ENCODE measurements at regions not wholly inside any gene's neighbourhood (a gene's known extent, or its start where the extent isn't known, plus 50 kb on each side); places are given as distances from the start of the nearest gene placed in this dataset.

GRCh38 chr13:112007191-112007590 is 59.8 kb upstream of the SOX1 start:
- H3K27me3 ChIP-seq (ENCODE audit: control insufficient read depth in 4 of 4, insufficient read depth in 4 of 4, low read length in 3 of 4): no peaks in the 10 kb centered on the region
- no peaks in the 10 kb centered on the region for H3K36me3 ChIP-seq (ENCODE audit: control insufficient read depth in 4 of 4, insufficient read depth in 3 of 4, low read depth in 1 of 4, low read length in 3 of 4)
- no peak for TF ChIP-seq YY1 (IDR thresholded peaks at IDR 0.05)
- no peak for TF ChIP-seq TAF1 (conservative IDR thresholded peaks at IDR 0.05)
- TF ChIP-seq REST (IDR thresholded peaks at IDR 0.05): no peak
- no peak for TF ChIP-seq HNF4G (IDR thresholded peaks at IDR 0.05)
- H3K4me3 ChIP-seq (ENCODE audit: low read depth in 1 of 3, low read length in 3 of 3): no peak overlapping the region
- H3K4me1 ChIP-seq (ENCODE audit: control insufficient read depth in 4 of 4, insufficient read depth in 4 of 4, low read length in 3 of 4): no peaks in the 10 kb centered on the region
- 84% methylated on average over 9 of the region's 9 CpGs for WGBS
- H3K9ac ChIP-seq (ENCODE audit: low read depth in 1 of 2, low read length in 2 of 2): no peak overlapping the region
- DNase-seq (ENCODE audit: low spot score): no peak
- H3K9me3 ChIP-seq (ENCODE audit: control insufficient read depth in 4 of 4, low read length in 3 of 4): peaks cover 0 to 1% (median 0%) of the 10 kb centered on the region in 4 donors
- H3K27ac ChIP-seq (ENCODE audit: low read depth in 1 of 2, low read length in 2 of 2): no peak overlapping the region

- DNase-seq (ENCODE audit: low spot score): no peak
- no peak overlapping the region for H3K27ac ChIP-seq (ENCODE audit: low read depth in 1 of 2, low read length in 2 of 2)
- H3K27me3 ChIP-seq (ENCODE audit: control insufficient read depth in 4 of 4, insufficient read depth in 4 of 4, low read length in 3 of 4): no peaks in the 10 kb centered on the region
- H3K36me3 ChIP-seq (ENCODE audit: control insufficient read depth in 4 of 4, insufficient read depth in 3 of 4, low read depth in 1 of 4, low read length in 3 of 4): no peaks in the 10 kb centered on the region
- WGBS: 76% methylated on average over 9 of the region's 9 CpGs
- peaks cover 0 to 1% (median 0%) of the 10 kb centered on the region in 4 donors for H3K9me3 ChIP-seq (ENCODE audit: control insufficient read depth in 4 of 4, low read length in 3 of 4)
- H3K9ac ChIP-seq (ENCODE audit: low read depth in 1 of 2, low read length in 2 of 2): no peak overlapping the region
- TF ChIP-seq RAD21 (IDR thresholded peaks at IDR 0.05) (no peak), REST (IDR thresholded peaks at IDR 0.05) (no peak), TAF1 (conservative IDR thresholded peaks at IDR 0.05) (no peak), ZBTB33 (IDR thresholded peaks at IDR 0.05) (no peak), CTCF (IDR thresholded peaks at IDR 0.05; ENCODE audit: low read depth, low read length, missing input control) (no peak), HNF4G (IDR thresholded peaks at IDR 0.05) (no peak), RXRA (IDR thresholded peaks at IDR 0.05) (no peak), FOXA2 (IDR thresholded peaks at IDR 0.05) (no peak), ATF3 (IDR thresholded peaks at IDR 0.05) (no peak), FOXA1 (IDR thresholded peaks at IDR 0.05) (no peak)
- H3K4me3 ChIP-seq (ENCODE audit: low read depth in 1 of 3, low read length in 3 of 3): no peak overlapping the region
- H3K4me1 ChIP-seq (ENCODE audit: control insufficient read depth in 4 of 4, insufficient read depth in 4 of 4, low read length in 3 of 4): no peaks in the 10 kb centered on the region
These were observed 56.2 kb upstream of the SOX1 start for GRCh38 chr13:112010714-112011113.

Data from liver (tissue), 8 donors.